ENCODE measurements at regions not wholly inside any gene's neighbourhood (a gene's known extent, or its start where the extent isn't known, plus 50 kb on each side); places are given as distances from the start of the nearest gene placed in this dataset.
"Not testable (repeated sequence)": the region's sequence is repeated elsewhere in the genome, so short reads cannot be mapped to it uniquely, and the experiment has no call there.

GRCh38 chr18:60069145-60069544, 169.3 kb downstream of the PMAIP1 start:
- H3K27me3 ChIP-seq = no peaks in the 10 kb centered on the region
- H3K4me3 ChIP-seq = no peak overlapping the region
- no peak overlapping the region for H3K27ac ChIP-seq
- H3K9me3 ChIP-seq = no peaks in the 10 kb centered on the region
- no peak for TF ChIP-seq CTCF (IDR thresholded peaks at IDR 0.05)
- no peak for TF ChIP-seq POLR2A (IDR thresholded peaks at IDR 0.05)
- no peak for TF ChIP-seq EP300 (IDR thresholded peaks at IDR 0.05)
- H3K36me3 ChIP-seq = no peaks in the 10 kb centered on the region
- WGBS, 2 donors = 61 to 63% methylated on average over 2 of the region's 2 CpGs
- no peak for DNase-seq (ENCODE audit: low spot score in 2 of 2)
- H3K4me1 ChIP-seq = no peaks in the 10 kb centered on the region

GRCh38 chr18:60067426-60068210, 167.8 kb downstream of the PMAIP1 start:
- H3K4me3 ChIP-seq = no peak overlapping the region
- TF ChIP-seq CTCF (IDR thresholded peaks at IDR 0.05) (no peak), POLR2A (IDR thresholded peaks at IDR 0.05) (no peak)
- no peaks in the 10 kb centered on the region for H3K27me3 ChIP-seq
- H3K9me3 ChIP-seq = no peaks in the 10 kb centered on the region
- 48 to 50% methylated on average over 8 of the region's 8 CpGs for WGBS, 2 donors
- H3K36me3 ChIP-seq = no peaks in the 10 kb centered on the region
- H3K27ac ChIP-seq = no peak overlapping the region
- H3K4me1 ChIP-seq = no peaks in the 10 kb centered on the region
- no peak for DNase-seq (ENCODE audit: low spot score in 2 of 2)

- no peak for TF ChIP-seq CTCF (IDR thresholded peaks at IDR 0.05)
- H3K4me1 ChIP-seq = no peaks in the 10 kb centered on the region
- H3K36me3 ChIP-seq = no peaks in the 10 kb centered on the region
- WGBS, 2 donors = 62 to 74% methylated on average over 8 of the region's 8 CpGs
- no peak overlapping the region for H3K4me3 ChIP-seq
- H3K9me3 ChIP-seq = no peaks in the 10 kb centered on the region
- DNase-seq (ENCODE audit: low spot score in 2 of 2) = no peak
- H3K27me3 ChIP-seq = no peaks in the 10 kb centered on the region
- no peak overlapping the region for H3K27ac ChIP-seq
These were observed 166.6 kb downstream of the PMAIP1 start for GRCh38 chr18:60066219-60066975.

GRCh38 chr18:60064271-60064670, 164.5 kb downstream of the PMAIP1 start:
- Histone ChIP-seq H3K27me3 (no peaks in the 10 kb centered on the region), H3K36me3 (no peaks in the 10 kb centered on the region), H3K4me3 (no peak overlapping the region), H3K9me3 (no peaks in the 10 kb centered on the region), H3K4me1 (no peaks in the 10 kb centered on the region), H3K27ac (no peak overlapping the region)
- no peak for DNase-seq (ENCODE audit: low spot score in 2 of 2)
- TF ChIP-seq CTCF (IDR thresholded peaks at IDR 0.05) (no peak), EP300 (IDR thresholded peaks at IDR 0.05) (no peak), POLR2A (IDR thresholded peaks at IDR 0.05) (no peak)
- WGBS, 2 donors = 86 to 92% methylated on average over 1 of the region's 1 CpG

- H3K27ac ChIP-seq; H3K27me3 ChIP-seq; H3K36me3 ChIP-seq; H3K4me3 ChIP-seq; H3K9me3 ChIP-seq; DNase-seq (ENCODE audit: low spot score in 2 of 2); H3K4me1 ChIP-seq: not testable (repeated sequence)
- WGBS, 2 donors = 53 to 96% methylated on average over 3 of the region's 3 CpGs
These were observed 163.0 kb downstream of the PMAIP1 start for GRCh38 chr18:60062831-60063230.

All from tibial nerve (tissue), 4 donors.